Stimulated activated naive CD8-positive, alpha-beta T cell treated with anti-CD3 and anti-CD28 coated beads, Interleukin-15, amount 100 ng/mL, for 72 hours (primary cell): ENCODE measurements at regions not wholly inside any gene's neighbourhood (a gene's known extent, or its start where the extent isn't known, plus 50 kb on each side); places are given as distances from the start of the nearest gene placed in this dataset.

Experiments used
- ATAC-seq: fragments of 150-1000 bp; cut with Tn5 transposase; 2 replicates; pipeline ENCODE4 v1.10.0; 2021; ENCODE audit warnings: mild to moderate bottlenecking, moderate library complexity
- DNase-seq, 2 donors: peaks; one replicate each; pipeline ENCODE4 v3.0.0; 2021 to 2022
- H3K27ac Mint-ChIP-seq, 2 donors: one replicate each; pipeline ENCODE4 v1.8.0; 2022; ENCODE audit warnings: mild to moderate bottlenecking in 2 of 2, mixed read lengths in 2 of 2, moderate library complexity in 2 of 2
- H3K27me3 Mint-ChIP-seq: one replicate; pipeline ENCODE4 v1.8.0; 2022; ENCODE audit warnings: mixed read lengths
- H3K4me1 Mint-ChIP-seq: one replicate; pipeline ENCODE4 v1.8.0; 2022; ENCODE audit warnings: mild to moderate bottlenecking, mixed read lengths
- H3K4me3 Mint-ChIP-seq, 2 donors: one replicate each; pipeline ENCODE4 v1.8.0; 2022; ENCODE audit warnings: mild to moderate bottlenecking in 2 of 2, mixed read lengths in 2 of 2, moderate library complexity in 1 of 2
- H3K9me3 Mint-ChIP-seq, 2 donors: one replicate each; pipeline ENCODE4 v1.8.0; 2022; ENCODE audit warnings: mixed read lengths in 2 of 2

DNA sequence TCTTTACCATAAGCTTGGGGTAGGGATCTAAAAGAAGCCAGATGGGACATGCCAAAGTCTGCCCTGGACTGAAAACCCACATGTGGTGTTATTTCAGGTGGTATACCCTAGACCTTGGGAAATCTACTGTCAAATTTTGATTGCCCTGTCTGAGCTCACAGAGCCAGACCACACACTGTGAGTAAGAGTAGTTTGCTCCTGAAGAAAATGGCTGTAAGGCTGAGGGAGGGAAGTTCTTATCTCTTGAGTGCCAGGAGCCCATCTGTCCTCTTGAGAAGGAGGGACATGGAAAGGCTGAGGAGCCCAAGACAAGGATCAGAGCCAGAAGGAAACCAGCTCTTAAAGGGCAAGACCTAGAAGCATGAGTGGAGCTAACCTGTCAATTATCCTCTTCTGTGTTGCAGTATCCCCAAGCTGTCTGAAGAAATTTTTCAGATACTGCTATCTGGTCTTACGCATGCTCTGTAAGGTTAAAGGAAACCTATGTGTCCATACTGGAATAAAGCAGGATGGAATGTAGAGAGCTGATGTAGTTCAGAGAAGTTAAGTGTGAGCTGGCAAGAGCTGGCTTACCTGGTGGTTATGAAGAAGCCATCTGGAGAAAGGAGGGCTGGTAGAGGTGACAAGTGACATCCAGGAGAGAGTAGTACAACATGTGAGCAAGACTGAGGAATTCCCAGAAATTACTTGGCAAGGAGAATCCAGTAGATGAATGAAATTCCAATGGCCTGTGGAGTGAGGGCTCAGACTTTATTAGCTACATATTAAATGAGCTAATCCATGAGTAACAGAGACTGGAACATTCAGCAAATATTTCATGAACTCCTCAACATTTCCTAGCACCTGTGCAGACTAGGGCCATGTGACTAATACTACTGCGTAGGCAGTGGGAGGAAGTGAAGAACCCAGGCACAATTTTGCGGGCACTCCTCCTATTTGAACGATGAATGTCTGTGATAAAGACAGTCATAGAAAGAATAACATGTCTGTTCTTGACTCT, 389.1 kb upstream of the KIF2A start:
- H3K27me3 Mint-ChIP-seq = peaks cover 7% of the 10 kb centered on the region
- no peak overlapping the region for H3K4me3 Mint-ChIP-seq
- peak; percentile 12 for ATAC-seq
- peaks cover 4 to 7% of the 10 kb centered on the region in 2 donors for H3K9me3 Mint-ChIP-seq
- no peaks in the 10 kb centered on the region for H3K4me1 Mint-ChIP-seq
- DNase-seq = no peak
- H3K27ac Mint-ChIP-seq = no peak overlapping the region

DNA sequence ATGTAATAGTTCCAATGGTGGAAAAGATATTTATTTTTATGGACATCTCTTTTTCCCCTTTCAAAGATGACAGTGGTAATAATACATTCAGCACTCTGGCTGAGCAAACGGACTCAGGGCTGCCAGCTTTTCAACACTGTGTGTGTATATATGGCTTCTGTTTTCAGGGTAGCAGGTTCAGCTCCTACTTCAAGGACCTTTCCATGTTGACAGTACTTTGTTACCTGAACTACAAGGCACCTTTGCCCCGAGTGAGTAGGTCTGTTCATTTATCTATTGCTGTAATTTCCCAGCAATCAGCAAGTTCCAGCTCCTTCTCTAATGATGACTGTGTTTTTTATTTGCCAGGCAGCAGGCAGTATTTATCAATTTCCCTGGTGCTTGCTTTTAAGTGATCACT, 387.4 kb upstream of the KIF2A start:
- Mint-ChIP-seq H3K4me1 (no peaks in the 10 kb centered on the region), H3K27me3 (peaks cover 7% of the 10 kb centered on the region), H3K27ac (no peak overlapping the region), H3K9me3 (peaks cover 0 to 7% of the 10 kb centered on the region in 2 donors), H3K4me3 (no peak overlapping the region)
- DNase-seq (no peak), ATAC-seq (no peak)

DNA sequence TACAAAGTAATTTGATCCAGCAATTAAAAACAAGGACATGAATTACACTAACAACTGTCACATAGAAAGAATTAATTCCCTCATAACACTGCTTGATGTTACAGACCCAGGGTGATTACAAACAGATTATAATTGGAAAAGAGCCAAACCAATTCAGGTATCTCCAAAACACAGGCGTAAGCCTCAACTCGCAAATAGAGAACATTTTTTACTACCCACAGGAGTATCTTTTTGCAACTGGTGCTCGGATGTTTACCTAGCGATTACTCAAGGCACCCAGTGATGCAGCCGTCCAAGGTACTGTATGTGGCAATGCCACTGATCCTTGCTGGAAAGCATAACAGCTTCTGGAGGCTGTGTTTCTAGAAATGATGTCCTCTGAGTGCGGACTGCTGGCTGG, 386.1 kb upstream of the KIF2A start:
- ATAC-seq (no peak), DNase-seq (no peak)
- Mint-ChIP-seq H3K4me3 (no peak overlapping the region), H3K4me1 (no peaks in the 10 kb centered on the region), H3K27ac (no peak overlapping the region), H3K9me3 (peaks cover 0 to 7% of the 10 kb centered on the region in 2 donors), H3K27me3 (peaks cover 7% of the 10 kb centered on the region)

DNA sequence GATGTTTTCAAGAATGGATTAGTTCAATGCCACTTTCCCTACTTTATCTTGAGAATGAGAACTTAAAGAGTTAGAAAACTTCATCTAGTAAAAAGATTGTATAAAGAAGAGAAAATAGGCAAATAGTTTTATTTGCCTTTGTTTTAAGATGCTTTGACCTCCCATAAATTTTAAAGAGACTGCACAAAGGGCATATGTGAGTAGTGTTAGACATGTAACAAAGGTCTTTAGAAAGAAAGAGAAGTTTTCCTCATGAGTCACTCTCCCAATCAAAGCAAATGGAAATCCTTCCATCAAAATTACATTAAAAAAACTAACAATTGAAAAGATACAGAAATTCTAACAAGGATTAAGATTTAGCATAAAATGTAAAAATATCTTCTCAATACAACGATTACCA, 381.8 kb upstream of the KIF2A start:
- Mint-ChIP-seq H3K27me3 (no peaks in the 10 kb centered on the region), H3K4me3 (no peak overlapping the region), H3K4me1 (no peaks in the 10 kb centered on the region), H3K9me3 (peaks cover 0 to 8% of the 10 kb centered on the region in 2 donors), H3K27ac (no peak overlapping the region)
- no peak for DNase-seq
- no peak for ATAC-seq

DNA sequence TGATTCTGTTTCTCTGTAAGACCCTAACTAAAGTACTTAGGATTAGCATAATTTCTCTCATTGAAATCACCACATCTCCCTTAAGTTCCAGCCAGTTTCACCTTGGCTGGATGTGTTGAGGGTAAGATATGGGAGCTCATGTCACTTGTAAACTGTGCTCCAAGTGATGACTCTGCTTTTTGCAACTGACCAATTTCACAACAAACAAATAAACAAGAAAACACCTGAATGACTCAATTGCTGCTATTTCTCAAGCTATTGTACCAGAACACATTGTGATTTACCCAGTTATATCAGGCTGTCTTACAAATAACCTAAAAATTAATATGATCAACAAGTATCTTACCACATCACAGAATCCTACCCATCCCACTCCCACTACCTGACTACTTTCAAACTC, 379.1 kb upstream of the KIF2A start:
- Mint-ChIP-seq H3K4me1 (no peaks in the 10 kb centered on the region), H3K27me3 (no peaks in the 10 kb centered on the region), H3K9me3 (peaks cover 0 to 8% of the 10 kb centered on the region in 2 donors), H3K4me3 (no peak overlapping the region), H3K27ac (no peak overlapping the region)
- DNase-seq (no peak), ATAC-seq (no peak)

DNA sequence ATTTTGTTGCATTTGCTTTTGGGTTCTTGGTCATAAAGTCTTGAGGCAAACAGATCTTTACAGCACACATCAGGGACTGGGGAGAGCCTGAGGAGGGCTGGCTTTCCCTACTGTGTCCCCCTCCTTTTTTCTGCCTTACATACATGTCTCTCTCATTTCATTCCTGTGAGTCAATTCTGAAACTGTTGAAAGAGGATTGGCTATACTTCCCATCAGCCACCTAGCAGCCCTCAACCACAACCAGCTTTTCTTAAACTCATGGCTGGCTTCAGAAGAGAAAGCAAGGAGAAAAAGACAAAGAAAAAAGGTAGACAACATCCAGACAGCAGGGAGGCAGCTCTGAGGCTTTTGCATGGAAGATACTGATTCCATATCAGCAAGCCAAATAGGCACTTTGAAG, 374.8 kb upstream of the KIF2A start:
- no peak overlapping the region for H3K4me3 Mint-ChIP-seq
- DNase-seq (no peak), ATAC-seq (no peak)
- H3K27me3 Mint-ChIP-seq = no peaks in the 10 kb centered on the region
- H3K4me1 Mint-ChIP-seq = no peaks in the 10 kb centered on the region
- peak overlapping the region in 1 of 2 donors; percentile 19 for H3K27ac Mint-ChIP-seq
- H3K9me3 Mint-ChIP-seq = peaks cover 0 to 10% of the 10 kb centered on the region in 2 donors

DNA sequence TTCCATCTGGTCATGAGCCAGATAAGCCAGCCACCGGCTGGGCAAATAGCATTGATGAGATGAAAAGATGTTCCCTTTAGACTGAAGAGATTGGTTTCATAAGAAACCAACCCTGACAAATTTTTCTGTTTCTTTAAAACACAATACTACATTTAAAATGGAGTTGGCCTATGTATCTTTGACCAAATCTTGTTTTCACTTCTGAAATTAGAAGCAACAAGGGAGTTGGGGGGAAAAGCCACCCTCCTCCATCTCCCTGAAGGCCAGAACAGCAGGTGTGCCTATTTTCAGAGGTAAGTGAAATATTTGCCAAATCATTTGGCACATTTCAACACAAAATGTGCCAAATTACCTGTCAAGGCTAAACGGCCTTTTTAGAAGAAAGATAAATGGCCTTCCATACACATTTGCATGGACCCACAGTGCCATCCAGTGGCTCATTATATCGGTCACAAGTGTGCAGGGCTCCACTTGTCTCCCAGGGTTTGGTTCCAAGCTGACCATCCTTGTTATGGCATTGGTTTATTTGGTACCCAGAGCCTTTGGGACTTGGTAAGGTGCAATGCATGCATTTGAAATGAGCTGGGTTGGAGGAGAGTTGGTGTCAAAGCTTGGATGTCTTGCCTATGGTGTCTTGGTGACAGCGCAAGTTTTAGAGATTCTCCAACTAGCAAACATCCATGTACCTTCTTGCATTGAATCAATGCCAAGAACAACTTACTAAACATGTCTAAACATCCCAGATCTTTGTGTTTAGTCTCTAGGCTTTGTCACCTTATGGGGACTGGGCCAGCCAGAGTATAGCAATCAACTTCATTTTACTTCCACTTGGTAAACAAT, 372.0 kb upstream of the KIF2A start:
- DNase-seq (peak in 1 of 2 donors; percentile 5), ATAC-seq (no peak)
- peaks cover 0 to 4% of the 10 kb centered on the region in 2 donors for H3K9me3 Mint-ChIP-seq
- no peak overlapping the region for H3K27ac Mint-ChIP-seq
- no peaks in the 10 kb centered on the region for H3K4me1 Mint-ChIP-seq
- no peaks in the 10 kb centered on the region for H3K27me3 Mint-ChIP-seq
- H3K4me3 Mint-ChIP-seq = no peak overlapping the region

DNA sequence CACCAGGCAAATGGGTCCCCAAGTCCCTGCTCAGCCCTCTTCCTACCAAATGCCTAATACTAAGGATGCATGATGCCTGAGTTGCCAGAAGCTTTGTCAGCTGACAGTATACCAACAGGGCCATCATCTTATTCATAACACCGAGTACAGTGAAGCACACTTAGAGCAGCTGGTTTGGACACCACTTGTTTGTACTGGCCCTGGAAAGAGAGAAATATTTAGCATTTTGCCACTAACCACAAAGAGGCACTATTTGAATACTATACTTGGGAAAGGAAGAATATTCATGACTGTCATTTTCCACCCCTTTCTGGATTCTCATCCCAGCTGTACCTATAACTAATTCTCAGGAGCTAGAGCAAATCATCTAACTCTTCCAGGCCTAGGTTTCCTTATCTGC, 364.4 kb upstream of the KIF2A start:
- H3K27ac Mint-ChIP-seq = no peak overlapping the region
- no peaks in the 10 kb centered on the region for H3K4me1 Mint-ChIP-seq
- DNase-seq = no peak
- no peaks in the 10 kb centered on the region for H3K27me3 Mint-ChIP-seq
- no peaks in the 10 kb centered on the region for H3K9me3 Mint-ChIP-seq
- H3K4me3 Mint-ChIP-seq = no peak overlapping the region
- ATAC-seq = no peak

DNA sequence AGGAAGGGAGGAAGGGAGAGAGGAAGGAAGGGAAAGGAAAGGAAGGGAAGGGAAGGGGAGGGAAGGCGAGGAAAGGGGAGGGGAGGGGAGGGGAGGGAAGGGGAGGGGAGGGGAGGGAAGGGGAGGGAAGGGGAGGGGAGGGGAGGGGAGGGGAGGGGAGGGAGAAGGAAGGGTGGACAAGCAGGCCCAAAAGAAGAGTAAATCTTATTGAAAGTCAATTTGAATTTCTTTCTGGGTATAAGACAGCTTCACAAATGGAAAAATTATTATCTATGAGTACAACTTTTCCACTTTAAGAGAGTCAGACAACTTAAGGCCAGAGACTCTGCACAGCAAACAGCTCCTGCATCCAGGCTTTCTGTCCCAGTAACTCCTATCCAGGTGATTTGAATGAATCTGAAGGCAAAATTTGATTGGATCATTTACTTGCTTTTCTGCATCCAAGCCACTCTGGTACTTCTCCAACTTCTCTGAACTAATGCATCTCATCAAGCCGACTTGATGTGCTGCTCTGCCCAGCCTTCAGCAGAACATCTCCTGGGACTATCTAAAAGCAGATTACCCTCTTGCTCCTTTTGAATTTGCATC, 363.4 kb upstream of the KIF2A start:
- no peak for DNase-seq
- ATAC-seq = no peak
- Mint-ChIP-seq H3K9me3 (no peaks in the 10 kb centered on the region), H3K4me1 (no peaks in the 10 kb centered on the region), H3K27me3 (no peaks in the 10 kb centered on the region), H3K4me3 (no peak overlapping the region), H3K27ac (no peak overlapping the region)

DNA sequence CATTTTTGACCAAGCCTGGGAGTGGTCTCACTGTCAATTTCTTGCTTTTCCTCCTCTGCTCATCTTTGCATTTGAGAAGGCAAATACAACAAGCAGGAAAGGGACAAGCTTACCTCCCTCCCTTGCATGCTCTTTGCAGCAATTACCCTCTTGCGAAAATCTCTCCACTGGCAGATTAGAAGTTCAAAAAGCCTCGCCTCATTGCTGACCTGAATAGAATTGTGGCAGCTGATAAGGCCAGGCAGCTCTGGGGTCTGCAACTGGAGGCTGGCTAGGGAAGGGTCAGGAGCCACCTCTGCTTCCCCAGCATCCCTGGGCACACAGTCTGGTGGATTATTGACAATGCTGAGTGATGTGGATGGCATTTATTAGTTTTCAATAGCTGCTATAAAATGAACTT, 362.3 kb upstream of the KIF2A start:
- no peak overlapping the region for H3K4me3 Mint-ChIP-seq
- no peak overlapping the region for H3K27ac Mint-ChIP-seq
- H3K4me1 Mint-ChIP-seq = no peaks in the 10 kb centered on the region
- no peaks in the 10 kb centered on the region for H3K27me3 Mint-ChIP-seq
- DNase-seq (no peak), ATAC-seq (no peak)
- H3K9me3 Mint-ChIP-seq = no peaks in the 10 kb centered on the region

DNA sequence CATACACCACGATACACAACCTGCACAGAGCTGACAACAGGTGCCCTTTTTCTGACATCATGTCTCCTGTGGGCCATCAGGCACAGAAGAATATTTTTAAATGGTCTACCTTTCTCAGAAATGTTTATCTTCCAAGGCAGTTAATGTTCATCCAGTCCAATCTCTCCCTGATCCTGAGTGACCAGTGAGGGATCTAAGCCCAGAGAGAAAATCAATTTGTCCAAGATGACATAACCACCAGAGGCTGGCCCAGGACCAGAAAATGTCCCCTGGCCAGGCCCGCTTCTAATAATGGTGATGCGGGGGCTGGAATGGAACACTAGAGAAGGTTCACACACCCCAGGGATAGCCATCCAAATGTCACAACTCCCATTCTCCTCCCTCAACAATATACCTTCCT, 357.9 kb upstream of the KIF2A start:
- ATAC-seq = no peak
- Mint-ChIP-seq H3K27me3 (no peaks in the 10 kb centered on the region), H3K9me3 (no peaks in the 10 kb centered on the region), H3K4me1 (no peaks in the 10 kb centered on the region), H3K4me3 (no peak overlapping the region), H3K27ac (no peak overlapping the region)
- no peak for DNase-seq

DNA sequence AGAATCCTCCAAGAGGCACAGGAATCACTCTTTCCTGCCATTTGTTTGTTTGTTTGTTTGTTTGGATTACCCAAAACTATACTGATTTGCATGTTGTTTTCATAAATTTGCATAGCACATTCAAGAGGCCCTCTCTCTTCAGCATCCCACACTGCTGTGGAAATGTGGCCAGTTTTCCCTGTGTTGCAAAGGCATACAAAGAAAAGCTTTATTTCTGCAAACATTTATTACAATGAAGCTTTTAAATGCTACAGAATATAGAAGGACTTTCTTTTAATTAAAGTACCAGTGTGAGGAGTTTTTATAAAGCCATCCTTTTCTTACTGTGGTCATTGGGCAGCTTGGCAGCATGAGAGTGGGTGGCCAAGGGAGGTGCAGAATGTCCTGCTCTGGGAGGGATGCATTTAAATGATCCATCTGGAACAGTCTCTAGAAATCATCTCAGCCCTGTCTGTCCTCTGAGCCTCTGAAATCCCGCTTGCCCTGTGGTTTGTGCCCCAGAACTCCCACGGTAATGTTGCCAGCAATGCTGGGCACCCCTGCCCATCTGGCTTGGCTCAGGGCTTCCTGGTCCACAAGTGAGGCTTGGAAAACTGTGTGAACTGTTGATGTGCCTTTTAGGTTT, 356.8 kb upstream of the KIF2A start:
- no peaks in the 10 kb centered on the region for H3K9me3 Mint-ChIP-seq
- no peak overlapping the region for H3K27ac Mint-ChIP-seq
- H3K4me1 Mint-ChIP-seq = no peaks in the 10 kb centered on the region
- H3K4me3 Mint-ChIP-seq = no peak overlapping the region
- H3K27me3 Mint-ChIP-seq = no peaks in the 10 kb centered on the region
- DNase-seq (no peak), ATAC-seq (no peak)

DNA sequence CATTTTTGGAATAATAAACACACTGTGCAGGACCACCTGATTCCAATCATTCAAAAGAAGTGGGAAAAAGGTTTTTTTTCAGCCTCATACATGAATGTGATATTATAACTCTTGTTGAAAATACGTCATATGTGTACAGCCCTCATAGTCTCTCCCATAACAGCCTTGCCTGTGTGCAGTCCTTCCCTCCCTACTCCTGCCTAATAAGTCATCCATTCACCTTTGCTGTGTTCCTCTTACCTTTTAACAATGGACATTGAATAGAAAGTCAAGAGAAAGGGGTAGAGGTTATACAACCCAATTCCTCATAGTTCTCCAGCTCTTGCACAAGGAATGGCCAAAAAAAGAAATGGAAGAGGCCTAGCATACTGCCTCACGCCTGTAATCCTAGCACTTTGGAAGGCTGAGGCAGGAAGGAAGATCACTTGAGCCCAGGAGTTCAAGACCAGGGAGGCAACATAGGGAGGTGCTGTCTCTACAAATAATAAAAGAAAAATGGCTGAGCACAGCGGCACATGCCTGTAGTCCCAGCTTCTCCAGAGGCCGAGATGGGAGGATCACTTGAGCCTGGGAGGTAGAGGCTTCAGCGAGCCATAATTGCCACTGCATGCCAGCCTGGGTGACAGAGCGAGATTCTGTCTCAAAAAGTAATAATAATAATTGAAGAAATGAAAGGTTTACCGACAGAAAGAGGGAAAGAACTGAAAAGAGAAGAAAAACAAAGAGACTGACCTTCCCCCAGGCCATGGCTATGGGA, 356.1 kb upstream of the KIF2A start:
- H3K4me3 Mint-ChIP-seq = no peak overlapping the region
- no peak overlapping the region for H3K27ac Mint-ChIP-seq
- DNase-seq = no peak
- no peaks in the 10 kb centered on the region for H3K4me1 Mint-ChIP-seq
- no peaks in the 10 kb centered on the region for H3K9me3 Mint-ChIP-seq
- no peak for ATAC-seq
- no peaks in the 10 kb centered on the region for H3K27me3 Mint-ChIP-seq

DNA sequence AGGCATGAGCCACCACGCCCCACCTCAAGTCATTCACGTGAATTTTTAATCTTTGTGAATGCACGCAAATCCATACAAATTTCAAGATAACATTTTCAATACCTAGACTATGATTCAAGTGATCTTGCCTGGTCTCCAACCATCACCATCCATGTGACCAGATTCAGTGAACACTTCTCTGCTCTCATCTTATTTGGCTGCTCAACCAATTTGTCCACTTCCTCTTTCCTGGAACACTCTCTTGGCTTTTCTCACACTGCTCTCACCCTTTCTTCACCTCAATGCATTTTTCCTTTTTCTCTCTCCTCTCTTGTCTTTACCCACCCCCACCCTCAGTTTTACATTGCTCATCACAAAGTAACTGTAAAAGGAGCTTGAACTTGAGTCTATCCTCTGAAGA, 354.7 kb upstream of the KIF2A start:
- Mint-ChIP-seq H3K27ac (no peak overlapping the region), H3K4me3 (no peak overlapping the region), H3K4me1 (no peaks in the 10 kb centered on the region), H3K9me3 (no peaks in the 10 kb centered on the region), H3K27me3 (no peaks in the 10 kb centered on the region)
- no peak for ATAC-seq
- no peak for DNase-seq

DNA sequence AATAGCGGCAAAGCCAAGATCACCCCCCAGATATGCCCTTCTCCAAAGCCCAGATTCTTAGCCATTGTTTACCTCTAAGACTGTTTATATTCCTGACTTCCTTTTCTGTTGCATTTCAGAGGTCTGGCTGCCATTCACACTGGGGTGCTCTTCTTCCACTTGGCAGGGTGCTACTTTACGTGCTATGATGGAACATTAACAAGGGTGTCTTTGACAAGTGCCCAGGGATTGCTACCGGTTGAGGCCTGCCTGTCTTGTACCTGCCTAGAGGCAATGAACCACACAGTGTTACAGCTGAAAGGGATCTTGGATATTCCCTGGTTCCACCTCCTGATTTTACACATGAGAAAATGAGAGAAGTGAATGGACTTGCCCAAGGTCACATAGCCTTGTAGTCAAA, 352.1 kb upstream of the KIF2A start:
- DNase-seq (no peak), ATAC-seq (no peak)
- no peaks in the 10 kb centered on the region for H3K27me3 Mint-ChIP-seq
- H3K4me3 Mint-ChIP-seq = no peak overlapping the region
- no peaks in the 10 kb centered on the region for H3K9me3 Mint-ChIP-seq
- H3K27ac Mint-ChIP-seq = no peak overlapping the region
- H3K4me1 Mint-ChIP-seq = no peaks in the 10 kb centered on the region
